Mesothelial cell of epicardium (in vitro differentiated cells): ENCODE measurements at regions not wholly inside any gene's neighbourhood (a gene's known extent, or its start where the extent isn't known, plus 50 kb on each side); places are given as distances from the start of the nearest gene placed in this dataset.

Experiments used
- DNase-seq, 2 experiments: peaks; one replicate each; pipeline ENCODE4 v3.0.0; 2021; ENCODE audit warnings: low spot score in 2 of 2; ENCODE audit not compliant: unreplicated experiment in 2 of 2
- H3K27ac Mint-ChIP-seq: 2 replicates; pipeline ENCODE4 v1.8.0; 2021; ENCODE audit warnings: mixed read lengths
- H3K27me3 Mint-ChIP-seq: 2 replicates; pipeline ENCODE4 v1.8.0; 2021; ENCODE audit warnings: low read depth, mixed read lengths
- H3K36me3 Mint-ChIP-seq: 2 replicates; pipeline ENCODE4 v1.8.0; 2021; ENCODE audit warnings: mixed read lengths
- H3K4me1 Mint-ChIP-seq: 2 replicates; pipeline ENCODE4 v1.8.0; 2021; ENCODE audit warnings: mixed read lengths
- H3K4me3 Mint-ChIP-seq: 2 replicates; pipeline ENCODE4 v1.8.0; 2021; ENCODE audit warnings: mild to moderate bottlenecking, moderate library complexity, mixed read lengths
- H3K9me3 Mint-ChIP-seq: 2 replicates; pipeline ENCODE4 v1.8.0; 2021; ENCODE audit warnings: mixed read lengths
- TF ChIP-seq, protein P1 (sequence below): fragments of 200-600 bp; sonication (generic); IDR thresholded peaks from one replicate; pipeline ENCODE4 v1.5.0; 2021; ENCODE audit warnings: antibody characterized with exemption; ENCODE audit not compliant: unreplicated experiment

DNA sequence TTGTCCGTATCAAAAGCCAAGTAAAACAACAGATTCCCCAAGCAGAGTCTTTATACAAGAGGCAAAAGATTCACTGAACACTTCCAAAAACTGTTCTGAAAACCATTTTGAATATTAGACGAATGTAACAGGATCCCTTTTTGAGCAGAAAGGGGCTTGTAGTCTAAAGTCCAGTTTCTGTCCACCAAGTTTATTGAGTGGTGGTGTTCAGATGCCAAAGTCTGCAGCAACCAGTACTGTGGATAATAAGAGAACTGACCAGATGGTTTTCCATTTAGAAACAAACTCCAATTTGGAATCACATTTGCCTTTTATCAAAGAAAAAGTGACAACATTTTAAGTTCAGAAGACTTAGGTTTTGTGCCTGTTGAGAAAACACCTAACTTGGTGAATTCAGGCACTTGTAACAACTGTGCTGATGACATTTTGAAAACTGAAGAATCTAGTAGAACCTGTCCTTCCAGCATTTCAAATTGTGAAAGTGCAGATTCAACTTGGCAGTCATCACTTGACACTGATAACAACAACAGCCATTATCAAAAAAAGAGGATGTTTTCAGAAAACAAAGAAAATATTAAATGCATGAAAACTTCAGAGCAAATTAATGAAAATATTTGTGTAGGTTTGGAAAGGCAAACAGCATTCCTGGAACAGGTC is 217.1 kb downstream of the CSNK2A3 start:
- no peak for DNase-seq
- Mint-ChIP-seq H3K27me3 (no peaks in the 10 kb centered on the region), H3K36me3 (no peaks in the 10 kb centered on the region), H3K9me3 (peaks cover 4% of the 10 kb centered on the region), H3K4me3 (no peak overlapping the region), H3K27ac (peak overlapping the region; percentile 90), H3K4me1 (peaks cover 35% of the 10 kb centered on the region)
- TF ChIP-seq, protein P1, sequence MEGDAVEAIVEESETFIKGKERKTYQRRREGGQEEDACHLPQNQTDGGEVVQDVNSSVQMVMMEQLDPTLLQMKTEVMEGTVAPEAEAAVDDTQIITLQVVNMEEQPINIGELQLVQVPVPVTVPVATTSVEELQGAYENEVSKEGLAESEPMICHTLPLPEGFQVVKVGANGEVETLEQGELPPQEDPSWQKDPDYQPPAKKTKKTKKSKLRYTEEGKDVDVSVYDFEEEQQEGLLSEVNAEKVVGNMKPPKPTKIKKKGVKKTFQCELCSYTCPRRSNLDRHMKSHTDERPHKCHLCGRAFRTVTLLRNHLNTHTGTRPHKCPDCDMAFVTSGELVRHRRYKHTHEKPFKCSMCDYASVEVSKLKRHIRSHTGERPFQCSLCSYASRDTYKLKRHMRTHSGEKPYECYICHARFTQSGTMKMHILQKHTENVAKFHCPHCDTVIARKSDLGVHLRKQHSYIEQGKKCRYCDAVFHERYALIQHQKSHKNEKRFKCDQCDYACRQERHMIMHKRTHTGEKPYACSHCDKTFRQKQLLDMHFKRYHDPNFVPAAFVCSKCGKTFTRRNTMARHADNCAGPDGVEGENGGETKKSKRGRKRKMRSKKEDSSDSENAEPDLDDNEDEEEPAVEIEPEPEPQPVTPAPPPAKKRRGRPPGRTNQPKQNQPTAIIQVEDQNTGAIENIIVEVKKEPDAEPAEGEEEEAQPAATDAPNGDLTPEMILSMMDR, result no peak

DNA sequence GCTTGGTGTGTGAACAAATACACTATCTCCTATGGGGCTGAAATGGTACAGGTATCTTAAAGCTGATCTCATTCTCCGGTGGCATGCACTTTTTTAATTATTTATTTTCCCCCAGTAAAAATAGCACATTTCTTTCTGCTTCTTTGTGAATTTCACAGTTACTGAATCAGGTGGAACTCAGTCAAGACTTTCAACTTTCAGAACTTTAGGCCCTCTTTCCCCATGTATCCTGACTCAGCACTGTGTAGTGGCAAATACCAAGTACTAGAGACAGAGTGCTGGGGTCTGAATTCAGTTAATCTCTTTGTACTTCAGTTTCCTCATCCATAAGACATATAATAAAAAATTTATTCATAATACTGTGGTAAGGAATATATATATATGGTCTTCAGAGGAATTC is 223.9 kb downstream of the CSNK2A3 start:
- Mint-ChIP-seq H3K4me1 (peaks cover 3% of the 10 kb centered on the region), H3K27ac (no peak overlapping the region), H3K4me3 (no peak overlapping the region), H3K9me3 (peaks cover 55% of the 10 kb centered on the region), H3K27me3 (no peaks in the 10 kb centered on the region), H3K36me3 (peaks cover 4% of the 10 kb centered on the region)
- DNase-seq, result no peak
- TF ChIP-seq, protein P1, result no peak

DNA sequence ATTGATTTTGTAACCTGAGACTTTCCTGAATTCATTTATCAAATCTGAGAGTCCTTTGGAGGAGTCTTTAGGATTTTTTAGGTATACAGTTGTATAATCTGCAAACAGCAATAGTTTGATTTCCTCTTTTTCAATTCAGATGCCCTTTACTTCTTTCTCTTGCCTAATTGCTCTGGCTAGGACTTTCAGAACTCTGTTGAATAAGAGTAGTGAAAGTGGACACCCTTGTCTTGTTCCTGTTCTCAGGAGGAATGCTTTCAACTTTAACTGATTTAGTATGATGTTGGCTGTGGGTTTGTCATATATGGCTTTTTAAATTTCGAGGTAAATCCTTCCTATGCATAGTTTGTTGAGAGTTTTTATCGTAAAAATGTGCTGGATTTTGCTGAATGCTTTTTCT is 227.4 kb downstream of the CSNK2A3 start:
- DNase-seq, result no peak
- Mint-ChIP-seq H3K36me3 (peaks cover 4% of the 10 kb centered on the region), H3K4me3 (no peak overlapping the region), H3K27me3 (no peaks in the 10 kb centered on the region), H3K27ac (no peak overlapping the region), H3K4me1 (peaks cover 15% of the 10 kb centered on the region), H3K9me3 (peaks cover 50% of the 10 kb centered on the region)
- TF ChIP-seq, protein P1, result no peak

DNA sequence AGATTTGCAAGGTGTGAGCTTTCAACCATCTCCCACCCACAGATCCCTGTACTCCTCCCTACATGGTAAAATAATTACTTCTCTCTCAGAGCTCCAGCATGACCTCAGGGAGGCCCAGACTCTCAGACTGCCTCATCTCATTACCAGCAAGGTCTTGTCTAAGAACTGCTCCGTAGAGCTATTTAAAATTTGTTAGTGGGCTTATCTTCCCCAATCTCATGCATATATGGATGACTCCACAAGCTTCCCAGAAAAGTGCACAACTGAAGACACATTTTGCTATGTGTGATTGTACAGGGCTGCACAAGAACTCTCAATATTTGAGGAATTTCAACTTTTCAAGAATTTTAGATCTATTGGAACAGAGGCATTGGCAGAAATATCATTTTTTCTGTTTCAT is 230.3 kb downstream of the CSNK2A3 start:
- Mint-ChIP-seq H3K27ac (no peak overlapping the region), H3K4me3 (no peak overlapping the region), H3K9me3 (peaks cover 24% of the 10 kb centered on the region), H3K36me3 (no peaks in the 10 kb centered on the region), H3K4me1 (peaks cover 15% of the 10 kb centered on the region), H3K27me3 (no peaks in the 10 kb centered on the region)
- DNase-seq, result no peak
- TF ChIP-seq, protein P1, result no peak

DNA sequence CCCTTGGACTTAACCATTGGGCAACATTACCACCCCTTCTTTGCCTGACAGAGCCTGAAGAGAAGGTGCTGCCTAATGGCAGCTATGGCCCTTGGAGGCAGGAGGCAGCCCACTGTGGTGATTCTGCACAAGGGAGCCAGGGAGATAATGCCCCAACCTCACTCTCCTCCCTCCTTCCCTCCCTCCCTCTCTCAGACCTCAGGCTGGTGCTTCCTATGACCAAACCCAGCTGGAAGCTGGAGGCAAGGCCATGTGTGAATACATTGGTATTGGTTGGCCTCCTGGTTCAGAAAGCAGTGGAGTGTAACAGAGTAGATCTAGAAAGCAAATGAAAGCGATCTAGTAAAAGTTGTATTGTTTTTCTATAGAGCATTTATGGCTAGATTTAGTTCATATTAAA is 233.1 kb downstream of the CSNK2A3 start:
- Mint-ChIP-seq H3K27me3 (no peaks in the 10 kb centered on the region), H3K9me3 (peaks cover 13% of the 10 kb centered on the region), H3K4me1 (peaks cover 15% of the 10 kb centered on the region), H3K36me3 (peaks cover 2% of the 10 kb centered on the region), H3K4me3 (no peak overlapping the region), H3K27ac (no peak overlapping the region)
- no peak for DNase-seq
- TF ChIP-seq, protein P1, result no peak

DNA sequence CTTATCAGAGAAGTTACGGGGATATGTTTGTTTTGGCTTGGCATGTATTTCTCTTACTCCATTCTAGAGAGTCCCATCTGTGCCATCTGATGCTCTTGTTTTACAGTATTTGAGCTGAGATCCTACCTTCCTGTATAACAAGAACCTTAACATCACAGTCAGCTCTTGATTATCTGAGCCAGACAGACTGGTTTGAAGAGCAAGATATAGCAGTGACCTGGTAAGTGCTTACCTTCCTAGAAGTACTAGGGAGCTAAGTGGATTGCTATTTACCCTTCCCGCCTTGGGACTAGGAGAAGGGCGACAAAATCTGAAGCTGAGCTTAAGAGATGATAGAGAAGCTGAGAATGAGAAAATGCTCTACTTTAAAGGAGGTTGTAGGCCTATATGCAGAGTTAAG is 235.3 kb downstream of the CSNK2A3 start:
- DNase-seq, result no peak
- no peak overlapping the region for H3K27ac Mint-ChIP-seq
- H3K4me1 Mint-ChIP-seq, result peaks cover 13% of the 10 kb centered on the region

More for the DNA sequence above, 235.3 kb downstream of the CSNK2A3 start:
- Mint-ChIP-seq H3K4me3 (no peak overlapping the region), H3K36me3 (peaks cover 3% of the 10 kb centered on the region), H3K27me3 (no peaks in the 10 kb centered on the region), H3K9me3 (peaks cover 16% of the 10 kb centered on the region)
- TF ChIP-seq, protein P1, result no peak
